ENCODE measurements at regions not wholly inside any gene's neighbourhood (a gene's known extent, or its start where the extent isn't known, plus 50 kb on each side); places are given as distances from the start of the nearest gene placed in this dataset.

DNA sequence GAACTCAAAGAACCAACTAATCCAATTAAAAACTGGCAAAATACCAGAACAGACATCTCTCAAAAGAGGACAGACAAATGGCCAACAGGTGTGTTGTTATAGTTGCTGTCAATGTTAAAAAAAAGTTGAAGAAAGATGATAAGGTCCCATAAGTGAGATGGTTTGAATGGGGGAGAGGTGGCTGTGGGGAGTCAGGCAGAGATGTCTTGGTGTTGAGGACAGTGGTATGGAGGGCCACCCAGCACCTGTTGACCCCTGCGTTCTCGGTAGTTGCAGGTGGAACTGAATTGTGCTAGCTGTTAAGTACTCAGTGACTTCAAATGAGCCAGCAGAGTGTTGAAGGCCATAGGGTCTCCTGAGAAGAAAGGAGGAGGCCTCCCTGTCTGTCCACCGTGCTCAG is 55.9 kb upstream of the PITX1 start:
- Histone ChIP-seq H3K79me2 (ENCODE audit: control insufficient read depth, low read length) (no peaks in the 10 kb centered on the region), H3F3A (ENCODE audit: control insufficient read depth, insufficient read depth) (no peaks in the 10 kb centered on the region), H3K27ac (ENCODE audit: low read depth, low read length) (no peak overlapping the region), H4K20me1 (ENCODE audit: control insufficient read depth, insufficient read depth, low read depth, low read length) (no peaks in the 10 kb centered on the region), H3K36me3 (ENCODE audit: control insufficient read depth, low read length) (no peaks in the 10 kb centered on the region), H3K9me2 (replicated peaks; ENCODE audit: control insufficient read depth, low read length) (no peaks in the 10 kb centered on the region), H3K9me3 (ENCODE audit: control insufficient read depth, insufficient read depth, low read length) (no peaks in the 10 kb centered on the region), H3K4me2 (ENCODE audit: low read length) (no peak overlapping the region), H3K4me1 (ENCODE audit: control insufficient read depth, low read length) (no peaks in the 10 kb centered on the region), H3K27me3 (ENCODE audit: control insufficient read depth, low read length) (no peaks in the 10 kb centered on the region), H3K4me3 (ENCODE audit: low read length) (no peak overlapping the region)
- TF ChIP-seq, protein P1, sequence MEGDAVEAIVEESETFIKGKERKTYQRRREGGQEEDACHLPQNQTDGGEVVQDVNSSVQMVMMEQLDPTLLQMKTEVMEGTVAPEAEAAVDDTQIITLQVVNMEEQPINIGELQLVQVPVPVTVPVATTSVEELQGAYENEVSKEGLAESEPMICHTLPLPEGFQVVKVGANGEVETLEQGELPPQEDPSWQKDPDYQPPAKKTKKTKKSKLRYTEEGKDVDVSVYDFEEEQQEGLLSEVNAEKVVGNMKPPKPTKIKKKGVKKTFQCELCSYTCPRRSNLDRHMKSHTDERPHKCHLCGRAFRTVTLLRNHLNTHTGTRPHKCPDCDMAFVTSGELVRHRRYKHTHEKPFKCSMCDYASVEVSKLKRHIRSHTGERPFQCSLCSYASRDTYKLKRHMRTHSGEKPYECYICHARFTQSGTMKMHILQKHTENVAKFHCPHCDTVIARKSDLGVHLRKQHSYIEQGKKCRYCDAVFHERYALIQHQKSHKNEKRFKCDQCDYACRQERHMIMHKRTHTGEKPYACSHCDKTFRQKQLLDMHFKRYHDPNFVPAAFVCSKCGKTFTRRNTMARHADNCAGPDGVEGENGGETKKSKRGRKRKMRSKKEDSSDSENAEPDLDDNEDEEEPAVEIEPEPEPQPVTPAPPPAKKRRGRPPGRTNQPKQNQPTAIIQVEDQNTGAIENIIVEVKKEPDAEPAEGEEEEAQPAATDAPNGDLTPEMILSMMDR (IDR thresholded peaks at IDR 0.05; ENCODE audit: low read depth, low read length, poor library complexity, severe bottlenecking) = no peak
- no peak for TF ChIP-seq EZH2phosphoT487 (IDR thresholded peaks at IDR 0.05; ENCODE audit: borderline replicate concordance, low read length)

- TF ChIP-seq, protein P1 (IDR thresholded peaks at IDR 0.05; ENCODE audit: low read depth, low read length, poor library complexity, severe bottlenecking) = no peak
- no peak for TF ChIP-seq EZH2phosphoT487 (IDR thresholded peaks at IDR 0.05; ENCODE audit: borderline replicate concordance, low read length)
- no peaks in the 10 kb centered on the region for H3K4me1 ChIP-seq (ENCODE audit: control insufficient read depth, low read length)
- no peaks in the 10 kb centered on the region for H3K79me2 ChIP-seq (ENCODE audit: control insufficient read depth, low read length)
These were observed 54.9 kb upstream of the PITX1 start for GRCh38 chr5:135088911-135089310.

GRCh38 chr5:135087950-135088349 is 53.9 kb upstream of the PITX1 start:
- TF ChIP-seq, protein P1 (IDR thresholded peaks at IDR 0.05; ENCODE audit: low read depth, low read length, poor library complexity, severe bottlenecking) = no peak
- TF ChIP-seq EZH2phosphoT487 (IDR thresholded peaks at IDR 0.05; ENCODE audit: borderline replicate concordance, low read length) = no peak
- Histone ChIP-seq H3K9me3 (ENCODE audit: control insufficient read depth, insufficient read depth, low read length) (no peaks in the 10 kb centered on the region), H3K4me1 (ENCODE audit: control insufficient read depth, low read length) (no peaks in the 10 kb centered on the region), H3K4me3 (ENCODE audit: low read length) (no peak overlapping the region), H3K27me3 (ENCODE audit: control insufficient read depth, low read length) (no peaks in the 10 kb centered on the region), H3K9me2 (replicated peaks; ENCODE audit: control insufficient read depth, low read length) (no peaks in the 10 kb centered on the region), H3K27ac (ENCODE audit: low read depth, low read length) (no peak overlapping the region), H3K79me2 (ENCODE audit: control insufficient read depth, low read length) (no peaks in the 10 kb centered on the region), H3F3A (ENCODE audit: control insufficient read depth, insufficient read depth) (no peaks in the 10 kb centered on the region), H3K4me2 (ENCODE audit: low read length) (no peak overlapping the region), H3K36me3 (ENCODE audit: control insufficient read depth, low read length) (no peaks in the 10 kb centered on the region), H4K20me1 (ENCODE audit: control insufficient read depth, insufficient read depth, low read depth, low read length) (no peaks in the 10 kb centered on the region)

More at GRCh38 chr5:135088911-135089310, 54.9 kb upstream of the PITX1 start:
- H3K9me2 ChIP-seq (replicated peaks; ENCODE audit: control insufficient read depth, low read length) = no peaks in the 10 kb centered on the region
- H3K27me3 ChIP-seq (ENCODE audit: control insufficient read depth, low read length) = no peaks in the 10 kb centered on the region
- no peaks in the 10 kb centered on the region for H3K36me3 ChIP-seq (ENCODE audit: control insufficient read depth, low read length)
- H3F3A ChIP-seq (ENCODE audit: control insufficient read depth, insufficient read depth) = no peaks in the 10 kb centered on the region
- H3K9me3 ChIP-seq (ENCODE audit: control insufficient read depth, insufficient read depth, low read length) = no peaks in the 10 kb centered on the region
- H4K20me1 ChIP-seq (ENCODE audit: control insufficient read depth, insufficient read depth, low read depth, low read length) = no peaks in the 10 kb centered on the region
- H3K4me3 ChIP-seq (ENCODE audit: low read length) = no peak overlapping the region
- no peak overlapping the region for H3K4me2 ChIP-seq (ENCODE audit: low read length)
- H3K27ac ChIP-seq (ENCODE audit: low read depth, low read length) = no peak overlapping the region
